ENCODE measurements at regions not wholly inside any gene's neighbourhood (a gene's known extent, or its start where the extent isn't known, plus 50 kb on each side); places are given as distances from the start of the nearest gene placed in this dataset.

- H3K4me3 ChIP-seq (ENCODE audit: low read depth, low read length): no peak overlapping the region
- H3K27ac ChIP-seq: no peak overlapping the region
- no peak for TF ChIP-seq CTCF (IDR thresholded peaks at IDR 0.05; ENCODE audit: low read depth, low read length)
- DNase-seq: no peak
- H3K27me3 ChIP-seq (ENCODE audit: insufficient read depth, low read depth, severe bottlenecking): no peaks in the 10 kb centered on the region
- H3K36me3 ChIP-seq: no peaks in the 10 kb centered on the region
- H3K9me3 ChIP-seq (ENCODE audit: severe bottlenecking): no peaks in the 10 kb centered on the region
Observed at GRCh38 chr17:34710226-34710625, 130.8 kb downstream of the TMEM132E start.

DNA sequence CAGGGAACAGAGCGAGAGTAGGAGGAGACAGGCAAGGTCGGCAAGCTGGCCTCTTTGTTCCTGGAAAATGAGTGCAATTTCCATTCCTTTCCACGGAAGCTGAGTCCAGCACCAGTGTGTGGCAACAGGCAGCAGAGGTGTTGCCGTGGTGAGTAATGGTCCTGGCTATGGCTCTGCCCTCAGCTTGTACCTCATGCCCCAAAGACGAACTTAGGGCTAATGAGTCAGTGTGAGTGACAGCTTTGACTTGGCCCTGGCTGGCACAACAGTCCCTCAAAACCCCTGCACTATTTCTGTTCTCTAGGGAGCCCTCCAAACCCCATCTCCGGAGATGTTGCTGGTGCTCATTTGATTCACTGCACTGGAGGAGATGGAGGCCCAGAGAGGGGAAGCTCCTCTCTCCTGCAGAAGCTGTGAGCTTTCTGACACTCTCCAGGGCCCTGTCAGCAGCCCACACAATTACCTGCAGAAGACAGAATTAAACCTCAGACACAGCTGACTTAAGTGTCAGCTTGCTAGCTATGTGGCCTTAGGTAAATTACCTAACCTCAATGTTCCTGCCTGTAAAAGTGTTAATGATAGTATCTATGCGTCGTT lies 129.9 kb downstream of the TMEM132E start:
- no peaks in the 10 kb centered on the region for H3K9me3 ChIP-seq (ENCODE audit: severe bottlenecking)
- H3K27me3 ChIP-seq (ENCODE audit: insufficient read depth, low read depth, severe bottlenecking): no peaks in the 10 kb centered on the region
- H3K4me3 ChIP-seq (ENCODE audit: low read depth, low read length): no peak overlapping the region
- no peak for TF ChIP-seq CTCF (IDR thresholded peaks at IDR 0.05; ENCODE audit: low read depth, low read length)
- no peak for DNase-seq
- no peaks in the 10 kb centered on the region for H3K36me3 ChIP-seq
- H3K27ac ChIP-seq: no peak overlapping the region

DNA sequence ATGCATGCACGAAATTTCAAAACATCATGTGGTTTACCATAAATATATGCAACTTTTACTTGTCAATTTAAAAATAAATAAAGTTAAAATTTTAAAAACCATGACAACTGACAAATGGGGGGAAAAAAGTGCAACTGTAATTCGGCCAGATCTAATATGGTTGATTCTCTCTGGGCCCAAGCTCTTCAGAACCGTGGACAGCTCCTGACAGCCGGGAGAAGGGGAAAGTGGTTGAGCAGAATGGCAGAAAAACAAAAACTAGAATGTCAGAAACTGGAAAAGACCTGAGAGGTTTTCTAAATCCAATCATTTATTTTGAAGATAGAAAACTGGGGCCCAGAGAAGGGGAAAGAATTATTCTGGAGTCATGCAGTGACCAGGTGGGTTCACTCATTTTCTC lies 126.6 kb downstream of the TMEM132E start:
- no peaks in the 10 kb centered on the region for H3K9me3 ChIP-seq (ENCODE audit: severe bottlenecking)
- H3K4me3 ChIP-seq (ENCODE audit: low read depth, low read length): no peak overlapping the region
- H3K36me3 ChIP-seq: no peaks in the 10 kb centered on the region
- H3K27me3 ChIP-seq (ENCODE audit: insufficient read depth, low read depth, severe bottlenecking): no peaks in the 10 kb centered on the region
- no peak for TF ChIP-seq CTCF (IDR thresholded peaks at IDR 0.05; ENCODE audit: low read depth, low read length)
- no peak overlapping the region for H3K27ac ChIP-seq
- DNase-seq: no peak

DNA sequence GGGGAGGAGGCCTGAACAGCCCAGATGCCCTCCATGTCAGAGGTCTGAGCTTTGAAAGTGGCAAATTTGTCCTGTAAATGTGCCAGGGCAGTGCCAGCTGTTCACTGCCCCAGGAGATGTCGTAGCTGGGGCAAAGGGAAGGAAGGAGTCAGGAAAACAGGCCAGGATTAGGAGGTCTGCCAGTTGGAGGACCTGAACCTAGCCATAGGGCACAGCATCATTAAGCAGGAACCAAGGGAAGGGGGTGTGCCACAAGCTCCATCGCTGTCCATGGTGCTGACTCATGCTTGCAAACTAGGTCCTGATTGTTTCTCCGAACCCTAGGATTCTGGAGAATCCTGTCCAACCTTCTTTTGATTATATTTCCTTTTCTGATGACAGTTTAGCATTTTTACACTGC lies 124.2 kb downstream of the TMEM132E start:
- no peak for TF ChIP-seq CTCF (IDR thresholded peaks at IDR 0.05; ENCODE audit: low read depth, low read length)
- Histone ChIP-seq H3K27me3 (ENCODE audit: insufficient read depth, low read depth, severe bottlenecking) (no peaks in the 10 kb centered on the region), H3K27ac (no peak overlapping the region), H3K9me3 (ENCODE audit: severe bottlenecking) (no peaks in the 10 kb centered on the region), H3K4me3 (ENCODE audit: low read depth, low read length) (no peak overlapping the region), H3K36me3 (no peaks in the 10 kb centered on the region)
- DNase-seq: no peak

GRCh38 chr17:34699181-34699580 lies 119.8 kb downstream of the TMEM132E start:
- H3K27ac ChIP-seq: no peak overlapping the region
- H3K9me3 ChIP-seq (ENCODE audit: severe bottlenecking): no peaks in the 10 kb centered on the region
- no peak overlapping the region for H3K4me3 ChIP-seq (ENCODE audit: low read depth, low read length)
- H3K36me3 ChIP-seq: no peaks in the 10 kb centered on the region
- no peak for TF ChIP-seq CTCF (IDR thresholded peaks at IDR 0.05; ENCODE audit: low read depth, low read length)
- H3K27me3 ChIP-seq (ENCODE audit: insufficient read depth, low read depth, severe bottlenecking): no peaks in the 10 kb centered on the region
- no peak for DNase-seq

DNA sequence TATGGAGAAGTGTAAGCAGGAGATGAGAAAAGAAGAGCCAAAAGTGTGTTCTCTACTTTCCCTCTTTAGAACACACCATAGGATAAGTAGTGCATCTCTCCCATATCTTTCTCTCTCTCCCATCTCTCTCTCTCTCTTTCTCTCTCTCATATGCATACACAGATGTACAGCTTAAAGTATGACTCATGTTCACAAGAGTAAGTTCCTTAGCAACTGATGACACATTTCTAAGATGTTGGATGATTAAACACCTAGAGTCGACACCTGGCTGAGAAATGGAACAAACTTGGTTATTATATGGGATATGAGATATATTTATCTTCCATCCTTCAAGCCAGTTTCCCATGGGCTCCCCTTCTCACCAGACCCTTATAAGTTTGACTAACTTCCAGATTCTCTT lies 113.5 kb downstream of the TMEM132E start:
- Histone ChIP-seq H3K36me3 (no peaks in the 10 kb centered on the region), H3K27ac (no peak overlapping the region), H3K4me3 (ENCODE audit: low read depth, low read length) (no peak overlapping the region), H3K27me3 (ENCODE audit: insufficient read depth, low read depth, severe bottlenecking) (no peaks in the 10 kb centered on the region), H3K9me3 (ENCODE audit: severe bottlenecking) (no peaks in the 10 kb centered on the region)
- DNase-seq: no peak
- TF ChIP-seq CTCF (IDR thresholded peaks at IDR 0.05; ENCODE audit: low read depth, low read length): no peak

Data from WERI-Rb-1 (cell line).